GM12892 (cell line): ENCODE measurements at regions not wholly inside any gene's neighbourhood (a gene's known extent, or its start where the extent isn't known, plus 50 kb on each side); places are given as distances from the start of the nearest gene placed in this dataset.

Experiments
- DNase-seq: peaks from one replicate; pipeline ENCODE4 v3.0.0; 2011; ENCODE audit not compliant: insufficient read length
- FAIRE-seq: peaks from 2 replicates; lab custom pipeline; 2011; peaks lifted over from hg19 to GRCh38; lab: Jason Lieb, UNC
- POLR2A ChIP-seq: IDR thresholded peaks from 2 replicates; pipeline ENCODE4 v1.6.1; 2011; ENCODE audit warnings: low read depth, low read length, control low read depth
- POLR2AphosphoS5 ChIP-seq: IDR thresholded peaks from 2 replicates; pipeline ENCODE4 v1.6.1; 2011; ENCODE audit warnings: low read depth, low read length, control low read depth
- TAF1 ChIP-seq: IDR thresholded peaks from 2 replicates; pipeline ENCODE4 v1.6.1; 2011; ENCODE audit warnings: low read depth, mild to moderate bottlenecking, control low read depth, low read length, borderline replicate concordance

DNA sequence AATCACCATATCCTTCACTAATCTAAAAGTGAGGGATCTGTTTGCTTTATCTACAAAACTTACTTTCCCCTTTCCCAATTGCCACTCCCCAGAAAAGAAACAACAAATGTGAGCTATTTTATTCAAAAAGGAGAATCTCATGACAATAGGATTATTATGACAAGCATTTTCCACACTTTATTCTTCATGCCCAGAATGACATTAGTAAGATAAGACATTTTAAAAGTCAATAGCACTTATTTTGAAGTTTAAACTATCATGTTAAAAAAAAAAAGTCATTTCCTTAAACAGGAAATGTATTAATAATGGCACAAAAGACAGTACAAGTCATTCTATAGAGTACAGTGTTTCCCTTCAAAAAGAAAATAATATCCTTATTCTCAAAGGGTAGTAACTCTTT, 58.8 kb upstream of the HNRNPA3 start:
- FAIRE-seq (no peak), DNase-seq (no peak)
- no peak for TF ChIP-seq TAF1
- no peak for TF ChIP-seq POLR2A
- no peak for TF ChIP-seq POLR2AphosphoS5

DNA sequence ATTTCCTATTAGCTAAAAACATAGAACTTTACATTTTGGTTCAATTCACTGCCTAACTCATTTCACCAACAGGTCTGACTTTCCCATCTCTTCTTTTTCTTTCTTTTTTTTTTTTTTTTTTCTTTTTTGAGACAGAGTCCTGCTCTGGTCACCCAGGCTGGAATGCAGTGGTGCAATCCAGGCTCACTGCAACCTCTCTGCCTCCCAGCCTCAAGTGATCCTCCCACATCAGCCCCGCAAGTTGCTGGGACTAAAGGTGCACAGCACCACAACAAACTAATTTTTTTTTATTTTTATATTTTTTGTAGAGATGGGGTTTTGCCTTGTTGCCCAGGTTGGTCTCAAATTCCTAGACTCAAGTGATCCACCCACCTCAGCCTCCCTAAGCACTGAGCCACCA, 57.8 kb upstream of the HNRNPA3 start:
- DNase-seq (no peak), FAIRE-seq (no peak)
- TF ChIP-seq POLR2A, result no peak
- TF ChIP-seq POLR2AphosphoS5, result no peak
- no peak for TF ChIP-seq TAF1

- DNase-seq, result no peak
- TF ChIP-seq POLR2A (no peak), POLR2AphosphoS5 (no peak), TAF1 (no peak)
- FAIRE-seq, result no peak
Observed at GRCh38 chr2:177155631-177156030, 57.0 kb upstream of the HNRNPA3 start.

GRCh38 chr2:177161741-177162460, 50.7 kb upstream of the HNRNPA3 start:
- no peak for DNase-seq
- no peak for TF ChIP-seq POLR2AphosphoS5

More at GRCh38 chr2:177161741-177162460, 50.7 kb upstream of the HNRNPA3 start:
- peak; percentile 84 for FAIRE-seq
